ENCODE measurements at regions not wholly inside any gene's neighbourhood (a gene's known extent, or its start where the extent isn't known, plus 50 kb on each side); places are given as distances from the start of the nearest gene placed in this dataset.

DNA sequence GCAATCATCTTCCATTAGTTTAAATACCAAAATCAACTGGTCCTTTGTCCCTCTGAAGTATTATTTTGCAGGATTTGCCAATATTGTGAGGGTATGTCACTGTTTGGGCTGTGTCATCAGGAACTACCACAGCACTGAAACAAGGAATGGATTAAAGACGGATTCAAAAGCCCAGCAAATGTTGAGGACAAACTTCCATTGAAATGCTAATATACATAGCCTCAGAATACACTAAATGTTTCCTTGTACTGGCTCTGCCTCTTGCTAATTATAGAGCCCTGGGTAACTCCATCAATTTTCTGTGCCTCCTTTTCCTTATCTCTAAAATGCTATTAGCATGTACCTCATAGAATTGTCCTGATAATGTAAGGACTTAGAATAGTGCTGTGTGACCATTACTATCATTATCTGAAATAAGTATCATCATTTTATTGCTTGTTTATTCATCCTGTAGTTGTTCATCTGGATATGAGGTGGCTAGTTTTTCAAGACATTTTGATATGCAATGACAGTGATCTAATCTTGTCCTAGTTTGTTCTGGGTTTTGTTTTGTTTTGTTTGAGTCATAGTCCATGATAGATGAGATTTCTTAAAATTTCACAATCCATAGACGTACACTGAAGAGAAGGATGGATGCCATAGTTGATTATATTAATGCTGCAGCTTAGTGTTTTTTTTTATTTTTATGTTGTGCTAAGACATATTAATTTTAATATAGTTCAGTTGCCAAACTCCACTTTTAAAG is 333.4 kb upstream of the KCNH7 start:
- Histone ChIP-seq H3K27me3 (ENCODE audit: low read depth) (no peaks in the 10 kb centered on the region), H3K9me3 (no peaks in the 10 kb centered on the region), H3K36me3 (no peaks in the 10 kb centered on the region), H3K27ac (no peak overlapping the region), H3K4me1 (no peaks in the 10 kb centered on the region), H3K4me3 (no peak overlapping the region)
- TF ChIP-seq, protein P1, sequence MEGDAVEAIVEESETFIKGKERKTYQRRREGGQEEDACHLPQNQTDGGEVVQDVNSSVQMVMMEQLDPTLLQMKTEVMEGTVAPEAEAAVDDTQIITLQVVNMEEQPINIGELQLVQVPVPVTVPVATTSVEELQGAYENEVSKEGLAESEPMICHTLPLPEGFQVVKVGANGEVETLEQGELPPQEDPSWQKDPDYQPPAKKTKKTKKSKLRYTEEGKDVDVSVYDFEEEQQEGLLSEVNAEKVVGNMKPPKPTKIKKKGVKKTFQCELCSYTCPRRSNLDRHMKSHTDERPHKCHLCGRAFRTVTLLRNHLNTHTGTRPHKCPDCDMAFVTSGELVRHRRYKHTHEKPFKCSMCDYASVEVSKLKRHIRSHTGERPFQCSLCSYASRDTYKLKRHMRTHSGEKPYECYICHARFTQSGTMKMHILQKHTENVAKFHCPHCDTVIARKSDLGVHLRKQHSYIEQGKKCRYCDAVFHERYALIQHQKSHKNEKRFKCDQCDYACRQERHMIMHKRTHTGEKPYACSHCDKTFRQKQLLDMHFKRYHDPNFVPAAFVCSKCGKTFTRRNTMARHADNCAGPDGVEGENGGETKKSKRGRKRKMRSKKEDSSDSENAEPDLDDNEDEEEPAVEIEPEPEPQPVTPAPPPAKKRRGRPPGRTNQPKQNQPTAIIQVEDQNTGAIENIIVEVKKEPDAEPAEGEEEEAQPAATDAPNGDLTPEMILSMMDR (IDR thresholded peaks at IDR 0.05): no peak
- no peak for DNase-seq
- intact Hi-C loops (cut with DNase I): no loop called here
- ATAC-seq: no peak

GRCh38 chr2:163157891-163158496 is 319.4 kb upstream of the KCNH7 start:
- Histone ChIP-seq H3K4me1 (no peaks in the 10 kb centered on the region), H3K27me3 (ENCODE audit: low read depth) (no peaks in the 10 kb centered on the region), H3K27ac (no peak overlapping the region), H3K9me3 (no peaks in the 10 kb centered on the region), H3K4me3 (no peak overlapping the region), H3K36me3 (no peaks in the 10 kb centered on the region)
- DNase-seq: no peak
- intact Hi-C loops (cut with DNase I): no loop called here
- TF ChIP-seq, protein P1 (IDR thresholded peaks at IDR 0.05): no peak
- no peak for ATAC-seq

DNA sequence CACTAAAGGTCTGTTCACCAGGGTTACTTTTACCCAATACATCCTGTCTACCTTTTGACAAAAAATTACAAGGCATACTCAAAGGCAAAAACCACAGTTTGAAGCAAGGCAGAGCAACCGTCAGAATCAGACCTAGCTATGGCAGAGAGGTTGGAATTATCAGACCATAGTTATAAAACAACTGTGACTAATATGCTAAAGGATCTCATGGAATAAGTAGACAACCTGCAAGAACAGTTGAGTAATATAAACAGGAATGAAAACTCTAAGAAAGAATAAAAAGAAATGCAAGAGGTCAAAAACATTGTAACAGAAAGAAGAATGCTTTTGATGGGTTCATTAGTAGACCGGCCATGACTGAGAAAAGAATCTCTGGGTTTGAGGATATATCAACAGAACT is 318.8 kb upstream of the KCNH7 start:
- no peaks in the 10 kb centered on the region for H3K27me3 ChIP-seq (ENCODE audit: low read depth)
- H3K36me3 ChIP-seq: no peaks in the 10 kb centered on the region
- H3K27ac ChIP-seq: no peak overlapping the region
- no peak overlapping the region for H3K4me3 ChIP-seq
- intact Hi-C loops (cut with DNase I): no loop called here
- no peak for ATAC-seq
- H3K9me3 ChIP-seq: no peaks in the 10 kb centered on the region
- no peak for DNase-seq
- H3K4me1 ChIP-seq: no peaks in the 10 kb centered on the region
- TF ChIP-seq, protein P1 (IDR thresholded peaks at IDR 0.05): no peak

GRCh38 chr2:163155925-163156324 is 317.4 kb upstream of the KCNH7 start:
- H3K27me3 ChIP-seq (ENCODE audit: low read depth): no peaks in the 10 kb centered on the region
- no peak for DNase-seq
- no peaks in the 10 kb centered on the region for H3K36me3 ChIP-seq
- H3K9me3 ChIP-seq: no peaks in the 10 kb centered on the region
- no peak for ATAC-seq
- intact Hi-C loops (cut with DNase I): no loop called here
- H3K27ac ChIP-seq: no peak overlapping the region
- H3K4me3 ChIP-seq: no peak overlapping the region
- no peaks in the 10 kb centered on the region for H3K4me1 ChIP-seq
- TF ChIP-seq, protein P1 (IDR thresholded peaks at IDR 0.05): no peak

- DNase-seq: no peak
- intact Hi-C loops (cut with DNase I): no loop called here
- Histone ChIP-seq H3K27ac (no peak overlapping the region), H3K4me3 (no peak overlapping the region), H3K27me3 (ENCODE audit: low read depth) (no peaks in the 10 kb centered on the region), H3K4me1 (no peaks in the 10 kb centered on the region), H3K36me3 (no peaks in the 10 kb centered on the region), H3K9me3 (no peaks in the 10 kb centered on the region)
- peak; percentile 53 to 58 for ATAC-seq
- TF ChIP-seq, protein P1 (IDR thresholded peaks at IDR 0.05): peak; percentile 50
These were observed 316.8 kb upstream of the KCNH7 start for GRCh38 chr2:163155279-163155883.
